Fibroblast of pulmonary artery (primary cell): ENCODE measurements at regions not wholly inside any gene's neighbourhood (a gene's known extent, or its start where the extent isn't known, plus 50 kb on each side); places are given as distances from the start of the nearest gene placed in this dataset.
"Not testable (repeated sequence)": the region's sequence is repeated elsewhere in the genome, so short reads cannot be mapped to it uniquely, and the experiment has no call there.

ENCODE experiments used
- DNase-seq: peaks from one replicate; pipeline ENCODE4 v3.0.0-alpha.2; 2010; ENCODE audit warnings: low read depth
- H3K4me3 ChIP-seq: replicated peaks from 2 replicates; pipeline ENCODE4 v1.5.1; 2011; ENCODE audit warnings: low read depth, mild to moderate bottlenecking, control low read depth, low read length, moderate library complexity
- CTCF ChIP-seq: IDR thresholded peaks from 2 replicates; pipeline ENCODE4 v1.5.1; 2011; ENCODE audit warnings: mild to moderate bottlenecking, control low read depth, low read length, inconsistent platforms; ENCODE audit errors: missing control alignments

GRCh38 chr21:23152130-23152529 is 2153.9 kb downstream of the NCAM2 start:
- no peak for TF ChIP-seq CTCF
- no peak overlapping the region for H3K4me3 ChIP-seq
- no peak for DNase-seq

GRCh38 chr21:23153842-23154241 is 2155.6 kb downstream of the NCAM2 start:
- DNase-seq, H3K4me3 ChIP-seq: not testable (repeated sequence)

- DNase-seq = no peak
- no peak for TF ChIP-seq CTCF
Measured at GRCh38 chr21:23155281-23155680, 2157.1 kb downstream of the NCAM2 start.

GRCh38 chr21:23160914-23161313 is 2162.7 kb downstream of the NCAM2 start:
- no peak overlapping the region for H3K4me3 ChIP-seq
- no peak for TF ChIP-seq CTCF
- no peak for DNase-seq

More at GRCh38 chr21:23155281-23155680, 2157.1 kb downstream of the NCAM2 start:
- no peak overlapping the region for H3K4me3 ChIP-seq

GRCh38 chr21:23162198-23162946 is 2164.2 kb downstream of the NCAM2 start:
- TF ChIP-seq CTCF = no peak
- DNase-seq = peak; percentile 0
- no peak overlapping the region for H3K4me3 ChIP-seq
